Mucosa of descending colon (tissue), 3 donors: ENCODE measurements at regions not wholly inside any gene's neighbourhood (a gene's known extent, or its start where the extent isn't known, plus 50 kb on each side); places are given as distances from the start of the nearest gene placed in this dataset.

Source experiments
- ATAC-seq: fragments of 200-7000 bp; cut with Tn5 transposase; one replicate; pipeline ENCODE4 v1.9.1; 2020; ENCODE audit warnings: mild to moderate bottlenecking, moderate library complexity
- DNase-seq, 3 donors: peaks; one replicate each; pipeline ENCODE4 v3.0.0-alpha.2; 2020
- H3K36me3 ChIP-seq: fragments of 200-600 bp; one replicate; pipeline ENCODE4 v1.8.0; 2021; ENCODE audit warnings: low read depth, mild to moderate bottlenecking
- H3K4me1 ChIP-seq: fragments of 200-600 bp; one replicate; pipeline ENCODE4 v1.8.0; 2021; ENCODE audit warnings: low read depth, mild to moderate bottlenecking
- H3K4me3 ChIP-seq: fragments of 200-600 bp; one replicate; pipeline ENCODE4 v1.8.0; 2021; ENCODE audit warnings: mild to moderate bottlenecking
- H3K9me3 ChIP-seq: fragments of 200-600 bp; one replicate; pipeline ENCODE4 v1.8.0; 2021; ENCODE audit warnings: mild to moderate bottlenecking
- intact Hi-C, 2 donors: fragments of 100-400 bp; cut with DNase I in 1 of 2; cut with micrococcal nuclease in 1 of 2; formaldehyde crosslinking; loops; one replicate each; pipeline versions ENCODE4 v1.11.0 to v1.11.1; 2022; cut with DNase I, micrococcal nuclease
- TF ChIP-seq, protein P1 (sequence below): fragments of 200-600 bp; IDR thresholded peaks from one replicate; pipeline ENCODE4 v1.8.0; 2022; ENCODE audit warnings: antibody characterized with exemption, mild to moderate bottlenecking
- donor health status: DM: no; HTN: no; CAD: no; lungs with moderate emphysema.
- donor health status: DM: no; HTN: no; CAD: no.
- donor health status: DM: no; HTN: yes; CAD: no.

DNA sequence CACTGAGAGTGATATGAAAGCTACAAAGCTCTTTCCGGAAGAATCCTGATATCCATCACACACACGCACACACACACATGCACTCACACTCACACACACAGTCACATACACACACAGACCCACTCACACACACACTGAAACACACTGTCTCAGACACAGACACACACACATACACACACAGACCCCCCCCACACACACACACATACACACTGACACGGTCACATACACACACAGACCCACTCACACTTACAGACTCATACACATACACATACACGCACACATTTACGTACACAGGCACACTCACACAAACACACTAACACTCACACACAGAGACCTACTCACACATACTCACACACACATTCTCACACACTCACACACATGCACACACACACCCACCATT is 58.6 kb downstream of the LIG4 start:
- Histone ChIP-seq H3K36me3 (no peaks in the 10 kb centered on the region), H3K9me3 (peaks cover 5% of the 10 kb centered on the region), H3K4me3 (no peak overlapping the region), H3K4me1 (peaks cover 15% of the 10 kb centered on the region)
- DNase-seq (no peak), ATAC-seq (no peak)
- TF ChIP-seq, protein P1, sequence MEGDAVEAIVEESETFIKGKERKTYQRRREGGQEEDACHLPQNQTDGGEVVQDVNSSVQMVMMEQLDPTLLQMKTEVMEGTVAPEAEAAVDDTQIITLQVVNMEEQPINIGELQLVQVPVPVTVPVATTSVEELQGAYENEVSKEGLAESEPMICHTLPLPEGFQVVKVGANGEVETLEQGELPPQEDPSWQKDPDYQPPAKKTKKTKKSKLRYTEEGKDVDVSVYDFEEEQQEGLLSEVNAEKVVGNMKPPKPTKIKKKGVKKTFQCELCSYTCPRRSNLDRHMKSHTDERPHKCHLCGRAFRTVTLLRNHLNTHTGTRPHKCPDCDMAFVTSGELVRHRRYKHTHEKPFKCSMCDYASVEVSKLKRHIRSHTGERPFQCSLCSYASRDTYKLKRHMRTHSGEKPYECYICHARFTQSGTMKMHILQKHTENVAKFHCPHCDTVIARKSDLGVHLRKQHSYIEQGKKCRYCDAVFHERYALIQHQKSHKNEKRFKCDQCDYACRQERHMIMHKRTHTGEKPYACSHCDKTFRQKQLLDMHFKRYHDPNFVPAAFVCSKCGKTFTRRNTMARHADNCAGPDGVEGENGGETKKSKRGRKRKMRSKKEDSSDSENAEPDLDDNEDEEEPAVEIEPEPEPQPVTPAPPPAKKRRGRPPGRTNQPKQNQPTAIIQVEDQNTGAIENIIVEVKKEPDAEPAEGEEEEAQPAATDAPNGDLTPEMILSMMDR: no peak
- intact Hi-C loops: loop anchor here in 1 of 2 donors (10.0 kb wide), 1 partner anchor 942 kb away; no protein-coding TSS in a partner anchor

DNA sequence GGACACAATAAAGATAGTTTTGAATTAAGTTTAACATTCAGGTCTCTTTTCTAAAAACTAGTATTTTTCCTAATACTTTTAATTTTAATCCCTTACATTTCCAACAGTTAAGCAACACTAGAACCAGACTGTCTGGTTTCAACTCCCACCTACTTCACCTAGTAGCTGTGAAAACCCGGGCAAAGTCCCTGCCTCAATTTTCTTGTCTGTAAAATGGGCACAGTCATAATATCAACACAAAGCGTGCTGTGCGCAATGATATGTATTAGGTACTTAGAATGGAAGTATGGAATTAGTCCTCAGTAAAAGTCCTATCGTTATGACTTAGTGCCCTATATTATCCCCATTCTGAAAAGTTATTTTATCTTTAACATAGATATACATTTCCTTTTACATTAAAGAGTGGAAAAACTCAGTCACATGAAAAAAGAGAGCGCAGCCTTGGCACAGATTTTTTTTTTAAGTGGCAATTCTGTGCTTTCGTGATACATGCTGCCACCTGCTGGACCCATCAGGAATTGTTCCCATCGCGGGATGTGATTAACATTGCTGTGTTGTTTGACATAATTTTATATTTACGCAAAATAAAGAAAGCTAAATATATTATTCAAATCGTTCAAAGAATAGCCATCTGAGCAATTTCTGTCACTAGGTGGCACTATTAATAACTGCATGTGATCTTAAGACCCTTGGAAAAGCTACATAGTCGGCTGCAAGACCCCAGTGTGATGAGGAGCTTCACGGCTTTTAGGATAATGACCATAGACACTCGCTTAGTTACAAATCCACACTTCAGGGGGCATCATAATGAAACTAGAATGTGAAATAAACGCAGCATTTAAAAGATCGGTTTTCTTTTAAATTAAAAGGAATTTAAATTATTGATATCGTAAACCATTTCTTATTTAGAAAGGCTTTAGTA is 59.9 kb downstream of the LIG4 start:
- peaks cover 15% of the 10 kb centered on the region for H3K4me1 ChIP-seq
- DNase-seq (peak in 2 of 3 donors; percentile 78 to 86), ATAC-seq (peak; percentile 72)
- intact Hi-C loops: loop anchor here in 1 of 2 donors (10.0 kb wide), 1 partner anchor 941 kb away; no protein-coding TSS in a partner anchor
- no peaks in the 10 kb centered on the region for H3K36me3 ChIP-seq
- peaks cover 5% of the 10 kb centered on the region for H3K9me3 ChIP-seq
- TF ChIP-seq, protein P1: peak; percentile 71
- H3K4me3 ChIP-seq: no peak overlapping the region

GRCh38 chr13:108154421-108154858 is 60.9 kb downstream of the LIG4 start:
- no peak overlapping the region for H3K4me3 ChIP-seq
- peaks cover 5% of the 10 kb centered on the region for H3K9me3 ChIP-seq
- TF ChIP-seq, protein P1: no peak
- H3K36me3 ChIP-seq: no peaks in the 10 kb centered on the region
- intact Hi-C loops: loop anchor here in 1 of 2 donors (10.0 kb wide), 1 partner anchor 940 kb away; no protein-coding TSS in a partner anchor
- DNase-seq (peak in 1 of 3 donors; percentile 74), ATAC-seq (peak; percentile 98)
- H3K4me1 ChIP-seq: peaks cover 15% of the 10 kb centered on the region

- no peak for ATAC-seq
- Histone ChIP-seq H3K4me1 (no peaks in the 10 kb centered on the region), H3K9me3 (no peaks in the 10 kb centered on the region), H3K36me3 (no peaks in the 10 kb centered on the region), H3K4me3 (no peak overlapping the region)
- TF ChIP-seq, protein P1: no peak
- no peak for DNase-seq
- intact Hi-C loops: no loop called here
Measured at GRCh38 chr13:108146642-108147041, 68.7 kb downstream of the LIG4 start.

- Histone ChIP-seq H3K4me1 (no peaks in the 10 kb centered on the region), H3K4me3 (no peak overlapping the region), H3K36me3 (no peaks in the 10 kb centered on the region), H3K9me3 (no peaks in the 10 kb centered on the region)
- TF ChIP-seq, protein P1: no peak
- ATAC-seq (no peak), DNase-seq (no peak)
- intact Hi-C loops: no loop called here
Measured at GRCh38 chr13:108142702-108143436, 72.5 kb downstream of the LIG4 start.
